Stimulated activated naive B cell treated with anti-CD40 and anti-IgM and Interleukin-4, amounts not matched to agents 10 μg/mL and 1 μg/mL and 100 μg/mL, for 72 hours (primary cell): ENCODE measurements at regions not wholly inside any gene's neighbourhood (a gene's known extent, or its start where the extent isn't known, plus 50 kb on each side); places are given as distances from the start of the nearest gene placed in this dataset.

Experiments used
- ATAC-seq, 2 donors: fragments of 150-1000 bp; cut with Tn5 transposase; replicated peaks; 2 replicates each; pipeline ENCODE4 v1.10.0; 2021; ENCODE audit warnings: moderate library complexity in 1 of 2
- DNase-seq: peaks from one replicate; pipeline ENCODE4 v3.0.0; 2021
- H3K27ac Mint-ChIP-seq: one replicate; pipeline ENCODE4 v1.8.0; 2022; ENCODE audit warnings: mild to moderate bottlenecking, mixed read lengths
- H3K27me3 Mint-ChIP-seq, 2 donors: one replicate each; pipeline ENCODE4 v1.8.0; 2022; ENCODE audit warnings: mixed read lengths in 2 of 2
- H3K36me3 Mint-ChIP-seq, 2 donors: one replicate each; pipeline ENCODE4 v1.8.0; 2022; ENCODE audit warnings: mixed read lengths in 2 of 2, mild to moderate bottlenecking in 1 of 2
- H3K4me1 Mint-ChIP-seq, 2 donors: one replicate each; pipeline ENCODE4 v1.8.0; 2022; ENCODE audit warnings: mixed read lengths in 2 of 2, mild to moderate bottlenecking in 1 of 2
- H3K4me3 Mint-ChIP-seq, 2 donors: one replicate each; pipeline ENCODE4 v1.8.0; 2022; ENCODE audit warnings: mild to moderate bottlenecking in 2 of 2, mixed read lengths in 2 of 2, moderate library complexity in 1 of 2
- H3K9me3 Mint-ChIP-seq, 2 donors: one replicate each; pipeline ENCODE4 v1.8.0; 2022; ENCODE audit warnings: mixed read lengths in 2 of 2, mild to moderate bottlenecking in 1 of 2

- Mint-ChIP-seq H3K4me3 (no peak overlapping the region), H3K27me3 (peaks cover 12 to 25% of the 10 kb centered on the region in 2 donors), H3K36me3 (no peaks in the 10 kb centered on the region), H3K4me1 (peaks cover 0 to 1% of the 10 kb centered on the region in 2 donors), H3K27ac (no peak overlapping the region), H3K9me3 (no peaks in the 10 kb centered on the region)
- DNase-seq (no peak), ATAC-seq (no peak)
Observed at GRCh38 chr2:222806526-222807137, 54.2 kb upstream of the ACSL3 start.

- H3K27me3 Mint-ChIP-seq, result peaks cover 12 to 25% of the 10 kb centered on the region in 2 donors
- no peak for DNase-seq
- ATAC-seq, result no peak
- H3K36me3 Mint-ChIP-seq, result no peaks in the 10 kb centered on the region
- H3K9me3 Mint-ChIP-seq, result no peaks in the 10 kb centered on the region
- no peak overlapping the region for H3K4me3 Mint-ChIP-seq
- H3K27ac Mint-ChIP-seq, result no peak overlapping the region
- peaks cover 3 to 8% of the 10 kb centered on the region in 2 donors for H3K4me1 Mint-ChIP-seq
Observed at GRCh38 chr2:222807431-222807830, 53.4 kb upstream of the ACSL3 start.

- H3K27ac Mint-ChIP-seq, result peak overlapping the region; percentile 80
- peaks cover 7 to 25% of the 10 kb centered on the region in 2 donors for H3K27me3 Mint-ChIP-seq
- ATAC-seq (no peak), DNase-seq (no peak)
- H3K4me3 Mint-ChIP-seq, result no peak overlapping the region
- H3K9me3 Mint-ChIP-seq, result no peaks in the 10 kb centered on the region
- H3K4me1 Mint-ChIP-seq, result peaks cover 18 to 27% of the 10 kb centered on the region in 2 donors
- no peaks in the 10 kb centered on the region for H3K36me3 Mint-ChIP-seq
Observed at GRCh38 chr2:222809582-222809981, 51.3 kb upstream of the ACSL3 start.

GRCh38 chr2:222810044-222810443, 50.8 kb upstream of the ACSL3 start:
- Mint-ChIP-seq H3K4me3 (no peak overlapping the region), H3K36me3 (no peaks in the 10 kb centered on the region), H3K27me3 (peaks cover 7 to 25% of the 10 kb centered on the region in 2 donors), H3K4me1 (peaks cover 18 to 27% of the 10 kb centered on the region in 2 donors), H3K27ac (peak overlapping the region; percentile 80), H3K9me3 (no peaks in the 10 kb centered on the region)
- no peak for DNase-seq
- no peak for ATAC-seq
